ENCODE measurements at regions not wholly inside any gene's neighbourhood (a gene's known extent, or its start where the extent isn't known, plus 50 kb on each side); places are given as distances from the start of the nearest gene placed in this dataset.
A peak's percentile ranks its signal among the peaks of the same experiment; 100 is the strongest.

DNA sequence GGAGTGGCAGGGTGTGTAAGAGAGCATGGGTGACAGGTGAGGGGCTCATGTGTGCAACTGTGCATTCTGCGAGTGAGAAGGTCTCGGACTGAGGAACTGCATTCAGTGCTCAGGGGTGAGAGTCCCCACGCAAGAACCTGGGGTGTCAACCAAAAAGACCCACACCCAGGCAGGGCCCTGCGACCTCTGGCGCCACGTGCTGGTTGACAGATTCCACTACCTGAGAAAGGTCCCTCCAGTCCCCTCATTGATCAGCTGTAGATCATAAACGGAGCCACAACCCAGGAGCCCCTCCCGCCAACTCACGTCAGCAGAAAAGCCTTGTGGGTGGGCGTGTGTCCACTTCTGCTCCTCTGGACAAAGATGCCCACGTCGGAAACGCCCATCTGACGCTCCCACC, 98.7 kb downstream of the ASCL4 start:
- Histone ChIP-seq H3K27ac (replicated peaks) (no peak overlapping the region), H3K27me3 (ENCODE audit: insufficient read depth, poor library complexity, severe bottlenecking) (peaks cover 3% of the 10 kb centered on the region), H3K4me3 (replicated peaks; ENCODE audit: insufficient read depth, low read length) (no peak overlapping the region)
- no peak for TF ChIP-seq SPI1 (IDR thresholded peaks at IDR 0.05; ENCODE audit: borderline replicate concordance, low read depth)
- no peak for TF ChIP-seq POLR2AphosphoS5 (IDR thresholded peaks at IDR 0.05; ENCODE audit: low read depth)
- TF ChIP-seq GABPA (IDR thresholded peaks at IDR 0.05; ENCODE audit: low read depth) = no peak
- TF ChIP-seq, protein P1, sequence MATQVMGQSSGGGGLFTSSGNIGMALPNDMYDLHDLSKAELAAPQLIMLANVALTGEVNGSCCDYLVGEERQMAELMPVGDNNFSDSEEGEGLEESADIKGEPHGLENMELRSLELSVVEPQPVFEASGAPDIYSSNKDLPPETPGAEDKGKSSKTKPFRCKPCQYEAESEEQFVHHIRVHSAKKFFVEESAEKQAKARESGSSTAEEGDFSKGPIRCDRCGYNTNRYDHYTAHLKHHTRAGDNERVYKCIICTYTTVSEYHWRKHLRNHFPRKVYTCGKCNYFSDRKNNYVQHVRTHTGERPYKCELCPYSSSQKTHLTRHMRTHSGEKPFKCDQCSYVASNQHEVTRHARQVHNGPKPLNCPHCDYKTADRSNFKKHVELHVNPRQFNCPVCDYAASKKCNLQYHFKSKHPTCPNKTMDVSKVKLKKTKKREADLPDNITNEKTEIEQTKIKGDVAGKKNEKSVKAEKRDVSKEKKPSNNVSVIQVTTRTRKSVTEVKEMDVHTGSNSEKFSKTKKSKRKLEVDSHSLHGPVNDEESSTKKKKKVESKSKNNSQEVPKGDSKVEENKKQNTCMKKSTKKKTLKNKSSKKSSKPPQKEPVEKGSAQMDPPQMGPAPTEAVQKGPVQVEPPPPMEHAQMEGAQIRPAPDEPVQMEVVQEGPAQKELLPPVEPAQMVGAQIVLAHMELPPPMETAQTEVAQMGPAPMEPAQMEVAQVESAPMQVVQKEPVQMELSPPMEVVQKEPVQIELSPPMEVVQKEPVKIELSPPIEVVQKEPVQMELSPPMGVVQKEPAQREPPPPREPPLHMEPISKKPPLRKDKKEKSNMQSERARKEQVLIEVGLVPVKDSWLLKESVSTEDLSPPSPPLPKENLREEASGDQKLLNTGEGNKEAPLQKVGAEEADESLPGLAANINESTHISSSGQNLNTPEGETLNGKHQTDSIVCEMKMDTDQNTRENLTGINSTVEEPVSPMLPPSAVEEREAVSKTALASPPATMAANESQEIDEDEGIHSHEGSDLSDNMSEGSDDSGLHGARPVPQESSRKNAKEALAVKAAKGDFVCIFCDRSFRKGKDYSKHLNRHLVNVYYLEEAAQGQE (IDR thresholded peaks at IDR 0.05; ENCODE audit: insufficient replicate concordance, low read depth) = no peak
- TF ChIP-seq, protein P2, sequence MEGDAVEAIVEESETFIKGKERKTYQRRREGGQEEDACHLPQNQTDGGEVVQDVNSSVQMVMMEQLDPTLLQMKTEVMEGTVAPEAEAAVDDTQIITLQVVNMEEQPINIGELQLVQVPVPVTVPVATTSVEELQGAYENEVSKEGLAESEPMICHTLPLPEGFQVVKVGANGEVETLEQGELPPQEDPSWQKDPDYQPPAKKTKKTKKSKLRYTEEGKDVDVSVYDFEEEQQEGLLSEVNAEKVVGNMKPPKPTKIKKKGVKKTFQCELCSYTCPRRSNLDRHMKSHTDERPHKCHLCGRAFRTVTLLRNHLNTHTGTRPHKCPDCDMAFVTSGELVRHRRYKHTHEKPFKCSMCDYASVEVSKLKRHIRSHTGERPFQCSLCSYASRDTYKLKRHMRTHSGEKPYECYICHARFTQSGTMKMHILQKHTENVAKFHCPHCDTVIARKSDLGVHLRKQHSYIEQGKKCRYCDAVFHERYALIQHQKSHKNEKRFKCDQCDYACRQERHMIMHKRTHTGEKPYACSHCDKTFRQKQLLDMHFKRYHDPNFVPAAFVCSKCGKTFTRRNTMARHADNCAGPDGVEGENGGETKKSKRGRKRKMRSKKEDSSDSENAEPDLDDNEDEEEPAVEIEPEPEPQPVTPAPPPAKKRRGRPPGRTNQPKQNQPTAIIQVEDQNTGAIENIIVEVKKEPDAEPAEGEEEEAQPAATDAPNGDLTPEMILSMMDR (IDR thresholded peaks at IDR 0.05; ENCODE audit: insufficient read depth, low read length) = no peak
- no peak for DNase-seq (ENCODE audit: low read depth in 1 of 2, low spot score in 1 of 2)

DNA sequence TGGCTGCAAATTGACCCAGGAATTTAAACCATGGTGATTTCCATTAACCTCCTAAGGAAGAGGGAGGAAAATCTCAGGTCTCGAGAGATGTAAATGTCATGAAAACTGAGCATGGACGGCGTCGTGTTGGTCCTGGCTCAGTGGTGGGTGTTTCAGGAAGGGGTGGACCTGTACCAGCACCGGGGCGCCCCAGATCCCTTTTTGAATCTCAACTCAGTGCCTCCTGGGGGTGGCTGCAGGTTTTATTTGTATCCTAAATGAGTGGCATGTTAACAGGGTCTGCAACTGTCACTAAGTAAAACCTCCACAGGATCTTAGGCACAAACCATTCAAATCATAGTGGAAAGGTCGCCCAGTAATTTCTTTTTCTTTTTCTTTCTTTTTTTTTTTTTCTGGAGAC, 101.3 kb downstream of the ASCL4 start:
- Histone ChIP-seq H3K4me3 (replicated peaks; ENCODE audit: insufficient read depth, low read length) (no peak overlapping the region), H3K27me3 (ENCODE audit: insufficient read depth, poor library complexity, severe bottlenecking) (peaks cover 3% of the 10 kb centered on the region), H3K27ac (replicated peaks) (no peak overlapping the region)
- TF ChIP-seq, protein P1 (IDR thresholded peaks at IDR 0.05; ENCODE audit: insufficient replicate concordance, low read depth) = no peak
- no peak for TF ChIP-seq GABPA (IDR thresholded peaks at IDR 0.05; ENCODE audit: low read depth)
- TF ChIP-seq SPI1 (IDR thresholded peaks at IDR 0.05; ENCODE audit: borderline replicate concordance, low read depth) = no peak
- TF ChIP-seq POLR2AphosphoS5 (IDR thresholded peaks at IDR 0.05; ENCODE audit: low read depth) = no peak
- TF ChIP-seq, protein P2 (IDR thresholded peaks at IDR 0.05; ENCODE audit: insufficient read depth, low read length) = no peak
- no peak for DNase-seq (ENCODE audit: low read depth in 1 of 2, low spot score in 1 of 2)

DNA sequence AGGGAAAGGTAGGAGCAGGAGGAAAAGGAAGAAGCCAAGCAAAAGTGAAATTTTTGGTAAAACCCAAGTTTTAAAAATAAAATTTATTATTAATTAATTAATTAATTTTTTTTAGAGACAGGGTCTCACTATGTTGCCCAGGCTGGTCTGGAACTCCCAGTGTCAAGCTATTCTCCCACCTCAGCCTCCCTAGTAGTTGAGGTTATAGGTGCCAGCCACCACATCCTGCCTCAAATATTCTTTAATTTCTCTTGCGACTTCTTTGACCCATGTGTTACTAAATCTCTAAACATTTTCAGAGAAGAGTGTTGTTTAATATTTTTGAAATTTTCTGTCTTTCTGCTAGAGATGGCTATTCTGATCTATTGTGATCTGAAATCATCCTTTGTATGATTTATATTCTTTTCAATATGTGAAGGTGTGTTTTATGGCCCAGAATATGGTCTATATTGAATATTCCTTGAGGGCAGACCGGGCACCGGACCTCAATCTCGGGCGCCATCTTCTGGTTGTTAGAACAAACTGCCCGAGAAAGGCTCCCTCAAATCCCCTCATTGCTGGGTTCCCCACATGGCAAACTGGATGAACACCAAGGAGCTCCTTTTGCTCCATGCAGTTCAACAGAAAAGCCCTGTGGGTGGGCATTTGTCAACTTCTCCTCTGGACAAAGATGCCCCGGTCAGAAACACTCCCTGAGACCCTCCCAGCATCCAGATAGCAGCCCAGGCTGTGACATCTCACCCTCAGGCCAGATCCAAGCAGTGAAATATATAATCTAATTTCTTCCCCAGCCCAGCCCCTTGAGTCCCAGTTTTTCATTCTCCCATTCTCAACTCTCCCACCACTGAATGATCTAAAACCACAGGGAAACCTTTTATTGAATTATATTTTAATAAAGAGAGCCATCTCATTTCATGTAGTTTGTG, 110.5 kb downstream of the ASCL4 start:
- peak in 1 of 2 experiments; percentile 66 for DNase-seq (ENCODE audit: low read depth in 1 of 2, low spot score in 1 of 2)
- H3K27ac ChIP-seq (replicated peaks) = no peak overlapping the region
- H3K27me3 ChIP-seq (ENCODE audit: insufficient read depth, poor library complexity, severe bottlenecking) = peaks cover 3% of the 10 kb centered on the region
- TF ChIP-seq, protein P2 (IDR thresholded peaks at IDR 0.05; ENCODE audit: insufficient read depth, low read length) = peak; percentile 51
- no peak for TF ChIP-seq GABPA (IDR thresholded peaks at IDR 0.05; ENCODE audit: low read depth)
- no peak overlapping the region for H3K4me3 ChIP-seq (replicated peaks; ENCODE audit: insufficient read depth, low read length)
